HCT116 (cell line): ENCODE measurements at regions not wholly inside any gene's neighbourhood (a gene's known extent, or its start where the extent isn't known, plus 50 kb on each side); places are given as distances from the start of the nearest gene placed in this dataset.

Experiments
- ATAC-seq: fragments of 200-7000 bp; cut with Tn5 transposase; 2 replicates; pipeline ENCODE4 v1.9.1; 2020; ENCODE audit warnings: mild to moderate bottlenecking, moderate library complexity
- BruUV-seq: library from RNA; stranded (reverse); fragments of 400-500 nt; replicated peaks from 2 replicates; lab custom pipeline; 2021; lab: Mats Ljungman, UMichigan
- CTCF ChIA-PET: fragments of 300-600 bp; sonication (Branson Sonifier 250); formaldehyde crosslinking; loops from one replicate; lab custom pipeline; 2021; ENCODE audit warnings: antibody characterized with exemption; lab: Charles Lee
- POLR2A ChIA-PET: fragments of 300-600, 350-600 bp; sonication (Branson Sonifier 250); formaldehyde crosslinking; loops from one replicate; lab custom pipeline; 2021; ENCODE audit warnings: antibody characterized with exemption; lab: Charles Lee
- RAD21 ChIA-PET, 2 experiments: fragments of 300-600 bp; sonication (Branson Sonifier 250); formaldehyde crosslinking; loops; one replicate each; lab custom pipeline; 2023; ENCODE audit warnings: low total read pairs in 2 of 2; ENCODE audit not compliant: uncharacterized antibody in 2 of 2, unreplicated experiment in 2 of 2, low non-redundant PET in 1 of 2; lab: Charles Lee
- DNase-seq: peaks from one replicate; pipeline ENCODE4 v3.0.0-alpha.2; 2010; ENCODE audit warnings: low read depth, low spot score
- H2AFZ ChIP-seq: fragments of 200-600 bp; shearing (Covaris generic), sonication (generic); 2 replicates; pipeline ENCODE4 v1.6.1; 2017; ENCODE audit warnings: low read depth, mixed run types, mixed read lengths, antibody characterized with exemption, low read length; ENCODE audit not compliant: poor library complexity, severe bottlenecking
- H3K27ac ChIP-seq: 2 replicates; pipeline ENCODE4 v1.5.1; 2012; ENCODE audit warnings: low read depth, low read length
- H3K27me3 ChIP-seq: fragments of 200-600 bp; sonication (generic); 2 replicates; pipeline ENCODE4 v1.6.1; 2016; ENCODE audit warnings: mixed run types, low read length, mixed read lengths; ENCODE audit not compliant: insufficient read depth
- H3K36me3 ChIP-seq, 2 experiments: fragments of 200-500 bp in 1 of 2; fragments of 200-600 bp in 1 of 2; sonication (Bioruptor generic) in 1 of 2; sonication (generic) in 1 of 2; 2 replicates each; pipeline versions ENCODE4 v1.5.1 to v1.6.1; 2014 to 2016; ENCODE audit warnings: low read length in 2 of 2, inconsistent platforms in 1 of 2, mixed read lengths in 1 of 2, mixed run types in 1 of 2; ENCODE audit not compliant: insufficient read depth in 2 of 2, control insufficient read depth in 1 of 2
- H3K4me1 ChIP-seq, 2 experiments: fragments of 200-600 bp in 1 of 2; sonication (generic) in 1 of 2; 2 replicates each; pipeline versions ENCODE4 v1.5.1 to v1.6.1; 2012 to 2017; ENCODE audit warnings: low read length in 2 of 2, inconsistent platforms in 1 of 2, mild to moderate bottlenecking in 1 of 2, mixed read lengths in 1 of 2, mixed run types in 1 of 2, moderate library complexity in 1 of 2; ENCODE audit not compliant: insufficient read depth in 2 of 2, control insufficient read depth in 1 of 2
- H3K4me2 ChIP-seq: fragments of 200-600 bp; sonication (generic); 2 replicates; pipeline ENCODE4 v1.6.1; 2017; ENCODE audit warnings: mixed run types, low read length, mixed read lengths
- H3K4me3 ChIP-seq, 2 experiments: fragments of 200-600 bp in 1 of 2; sonication (generic) in 1 of 2; replicated peaks in 1 of 2; 2 replicates each; pipeline ENCODE4 v1.5.1; 2011 to 2016; ENCODE audit warnings: low read length in 2 of 2, control low read depth in 1 of 2, low read depth in 1 of 2, mild to moderate bottlenecking in 1 of 2, mixed read lengths in 1 of 2, mixed run types in 1 of 2
- H3K79me2 ChIP-seq: fragments of 200-600 bp; sonication (generic); 2 replicates; pipeline ENCODE4 v1.6.1; 2017; ENCODE audit warnings: mild to moderate bottlenecking, mixed run types, low read length, moderate library complexity, mixed read lengths; ENCODE audit not compliant: insufficient read depth
- H3K9ac ChIP-seq: fragments of 200-600 bp; sonication (generic); 2 replicates; pipeline ENCODE4 v1.6.1; 2016; ENCODE audit warnings: low read length, mixed read lengths
- H3K9me2 ChIP-seq: fragments of 200-600 bp; sonication (generic), shearing (Covaris generic); 2 replicates; pipeline ENCODE4 v1.6.1; 2017; ENCODE audit warnings: mixed run types, mild to moderate bottlenecking, moderate library complexity; ENCODE audit not compliant: insufficient read depth
- H3K9me3 ChIP-seq, 2 experiments: fragments of 200-500 bp in 1 of 2; fragments of 200-600 bp in 1 of 2; sonication (Bioruptor generic) in 1 of 2; sonication (generic) in 1 of 2; 2 replicates each; pipeline ENCODE4 v1.6.1; 2014 to 2017; ENCODE audit warnings: low read length in 2 of 2, mixed read lengths in 2 of 2, inconsistent platforms in 1 of 2, low read depth in 1 of 2, mild to moderate bottlenecking in 1 of 2, mixed run types in 1 of 2, moderate library complexity in 1 of 2; ENCODE audit not compliant: control insufficient read depth in 1 of 2, insufficient read depth in 1 of 2
- H4K20me1 ChIP-seq: fragments of 200-600 bp; sonication (generic), shearing (Covaris generic); 2 replicates; pipeline ENCODE4 v1.6.1; 2017; ENCODE audit warnings: mixed run types, mild to moderate bottlenecking, moderate library complexity; ENCODE audit not compliant: insufficient read depth
- CEBPB ChIP-seq: IDR thresholded peaks from 2 replicates; pipeline ENCODE4 v1.6.1; 2012; ENCODE audit warnings: low read depth
- ELF1 ChIP-seq: IDR thresholded peaks from 2 replicates; pipeline ENCODE4 v1.6.1; 2012; ENCODE audit warnings: low read depth, borderline replicate concordance
- EZH2phosphoT487 ChIP-seq: fragments of 200-600 bp; IDR thresholded peaks from 2 replicates; pipeline ENCODE4 v1.6.1; 2018; ENCODE audit warnings: antibody characterized with exemption, borderline replicate concordance
- FOSL1 ChIP-seq: IDR thresholded peaks from 2 replicates; pipeline ENCODE4 v1.6.1; 2012; ENCODE audit warnings: low read depth
- JUND ChIP-seq: IDR thresholded peaks from 2 replicates; pipeline ENCODE4 v1.6.1; 2012
- MAX ChIP-seq: IDR thresholded peaks from 2 replicates; pipeline ENCODE4 v1.6.1; 2012
- POLR2A ChIP-seq: IDR thresholded peaks from 2 replicates; pipeline ENCODE4 v1.7.0; 2011; ENCODE audit warnings: borderline replicate concordance; ENCODE audit not compliant: insufficient read depth, insufficient read length; ENCODE audit errors: extremely low read depth
- POLR2AphosphoS5 ChIP-seq: IDR thresholded peaks from 2 replicates; pipeline ENCODE4 v1.6.1; 2011; ENCODE audit warnings: mild to moderate bottlenecking, low read depth, low read length, moderate library complexity
- RAD21 ChIP-seq: IDR thresholded peaks from 2 replicates; pipeline ENCODE4 v1.6.1; 2012; ENCODE audit warnings: low read depth, mild to moderate bottlenecking
- SIN3A ChIP-seq: IDR thresholded peaks from 2 replicates; pipeline ENCODE4 v1.6.1; 2012; ENCODE audit warnings: low read depth
- SP1 ChIP-seq: IDR thresholded peaks from 2 replicates; pipeline ENCODE4 v1.6.1; 2012; ENCODE audit warnings: low read depth
- SRF ChIP-seq: IDR thresholded peaks from 2 replicates; pipeline ENCODE4 v1.6.1; 2012; ENCODE audit warnings: low read depth
- TCF7L2 ChIP-seq: IDR thresholded peaks from 2 replicates; pipeline ENCODE4 v1.7.0; 2011; ENCODE audit warnings: borderline replicate concordance, inconsistent platforms; ENCODE audit not compliant: insufficient read depth, insufficient read length; ENCODE audit errors: extremely low read depth
- YY1 ChIP-seq: IDR thresholded peaks from 2 replicates; pipeline ENCODE4 v1.6.1; 2011; ENCODE audit warnings: low read length, low read depth, moderate library complexity, mild to moderate bottlenecking; ENCODE audit not compliant: insufficient replicate concordance; ENCODE audit errors: extremely low read depth
- ZFX ChIP-seq: fragments of 450-650 bp; IDR thresholded peaks from 2 replicates; pipeline ENCODE4 v1.6.1; 2017
- ZNF274 ChIP-seq: fragments of 200-500 bp; sonication (Bioruptor generic); IDR thresholded peaks from 2 replicates; pipeline ENCODE4 v1.6.1; 2014; ENCODE audit warnings: mild to moderate bottlenecking, low read depth, low read length, inconsistent platforms
- intact Hi-C: fragments of 100-400 bp; cut with micrococcal nuclease; formaldehyde crosslinking; loops from 2 replicates; pipeline ENCODE4 v1.10.0; 2022
- TF ChIP-seq, protein P1 (sequence below): IDR thresholded peaks from 2 replicates; pipeline ENCODE4 v1.6.1; 2012; ENCODE audit warnings: low read depth
- TF ChIP-seq, protein P2 (sequence below), 3 experiments: fragments of 200-600 bp in 1 of 3; sonication (generic) in 1 of 3; IDR thresholded peaks in 2 of 3; conservative IDR thresholded peaks in 1 of 3; 2 replicates each; pipeline ENCODE4 v1.5.1; 2012 to 2017; ENCODE audit warnings: low read depth in 2 of 3, low read length in 2 of 3, antibody characterized with exemption in 1 of 3, borderline replicate concordance in 1 of 3, control low read depth in 1 of 3, mild to moderate bottlenecking in 1 of 3, mixed read lengths in 1 of 3, mixed run types in 1 of 3, moderate library complexity in 1 of 3; ENCODE audit not compliant: insufficient read depth in 1 of 3

- TF ChIP-seq ZNF274 (no peak), MAX (no peak), RAD21 (no peak), CEBPB (no peak)
- TF ChIP-seq, all 23 proteins: peak for 0
- RAD21 ChIA-PET: no interaction called here
- Histone ChIP-seq H3K9me3 (no peaks in the 10 kb centered on the region), H3K27me3 (no peaks in the 10 kb centered on the region), H3K4me3 (no peak overlapping the region), H4K20me1 (no peaks in the 10 kb centered on the region), H3K4me2 (no peak overlapping the region), H3K4me1 (no peaks in the 10 kb centered on the region), H3K9ac (no peak overlapping the region), H3K27ac (no peak overlapping the region), H3K9me2 (no peaks in the 10 kb centered on the region), H3K36me3 (no peaks in the 10 kb centered on the region), H3K79me2 (no peaks in the 10 kb centered on the region), H2AFZ (no peak overlapping the region)
- CTCF ChIA-PET: no interaction called here
- no TSS peak for BruUV-seq
- no peak for DNase-seq
- POLR2A ChIA-PET: no interaction called here
- no peak for ATAC-seq
- intact Hi-C loops: no loop called here
Measured at GRCh38 chr13:60727140-60727539, 330.1 kb downstream of the TDRD3 start.

DNA sequence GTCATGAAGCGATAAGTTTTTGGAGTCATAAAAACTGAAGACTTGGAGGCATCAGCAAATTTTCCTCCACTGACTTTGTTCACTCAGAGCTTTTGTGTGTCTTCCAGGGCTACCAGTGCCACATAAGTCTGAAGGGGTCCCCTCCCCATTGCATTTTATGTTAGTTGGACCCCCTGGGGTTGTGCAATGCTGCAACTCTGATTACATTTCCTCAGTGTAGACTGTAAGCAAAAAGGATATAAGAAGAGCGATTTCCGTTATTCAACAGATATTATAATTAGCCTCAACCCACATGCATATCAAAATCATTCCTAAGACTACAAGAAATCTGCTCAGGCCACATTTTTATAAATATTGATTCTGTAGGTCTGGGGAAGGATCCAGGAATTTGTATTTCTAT, 324.0 kb downstream of the TDRD3 start:
- ChIA-PET RAD21 (no interaction called here), CTCF (no interaction called here), POLR2A (no interaction called here)
- no TSS peak for BruUV-seq
- Histone ChIP-seq H3K27ac (no peak overlapping the region), H3K27me3 (no peaks in the 10 kb centered on the region), H3K36me3 (no peaks in the 10 kb centered on the region), H3K4me2 (no peak overlapping the region), H3K79me2 (no peaks in the 10 kb centered on the region), H3K9me3 (no peaks in the 10 kb centered on the region), H3K9me2 (no peaks in the 10 kb centered on the region), H3K9ac (no peak overlapping the region), H2AFZ (no peak overlapping the region), H3K4me1 (no peaks in the 10 kb centered on the region), H4K20me1 (no peaks in the 10 kb centered on the region), H3K4me3 (no peak overlapping the region)
- intact Hi-C loops: no loop called here
- no peak for ATAC-seq
- no peak for DNase-seq
- TF ChIP-seq, protein P1, sequence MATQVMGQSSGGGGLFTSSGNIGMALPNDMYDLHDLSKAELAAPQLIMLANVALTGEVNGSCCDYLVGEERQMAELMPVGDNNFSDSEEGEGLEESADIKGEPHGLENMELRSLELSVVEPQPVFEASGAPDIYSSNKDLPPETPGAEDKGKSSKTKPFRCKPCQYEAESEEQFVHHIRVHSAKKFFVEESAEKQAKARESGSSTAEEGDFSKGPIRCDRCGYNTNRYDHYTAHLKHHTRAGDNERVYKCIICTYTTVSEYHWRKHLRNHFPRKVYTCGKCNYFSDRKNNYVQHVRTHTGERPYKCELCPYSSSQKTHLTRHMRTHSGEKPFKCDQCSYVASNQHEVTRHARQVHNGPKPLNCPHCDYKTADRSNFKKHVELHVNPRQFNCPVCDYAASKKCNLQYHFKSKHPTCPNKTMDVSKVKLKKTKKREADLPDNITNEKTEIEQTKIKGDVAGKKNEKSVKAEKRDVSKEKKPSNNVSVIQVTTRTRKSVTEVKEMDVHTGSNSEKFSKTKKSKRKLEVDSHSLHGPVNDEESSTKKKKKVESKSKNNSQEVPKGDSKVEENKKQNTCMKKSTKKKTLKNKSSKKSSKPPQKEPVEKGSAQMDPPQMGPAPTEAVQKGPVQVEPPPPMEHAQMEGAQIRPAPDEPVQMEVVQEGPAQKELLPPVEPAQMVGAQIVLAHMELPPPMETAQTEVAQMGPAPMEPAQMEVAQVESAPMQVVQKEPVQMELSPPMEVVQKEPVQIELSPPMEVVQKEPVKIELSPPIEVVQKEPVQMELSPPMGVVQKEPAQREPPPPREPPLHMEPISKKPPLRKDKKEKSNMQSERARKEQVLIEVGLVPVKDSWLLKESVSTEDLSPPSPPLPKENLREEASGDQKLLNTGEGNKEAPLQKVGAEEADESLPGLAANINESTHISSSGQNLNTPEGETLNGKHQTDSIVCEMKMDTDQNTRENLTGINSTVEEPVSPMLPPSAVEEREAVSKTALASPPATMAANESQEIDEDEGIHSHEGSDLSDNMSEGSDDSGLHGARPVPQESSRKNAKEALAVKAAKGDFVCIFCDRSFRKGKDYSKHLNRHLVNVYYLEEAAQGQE: no peak
- TF ChIP-seq POLR2A (no peak), ZFX (no peak), FOSL1 (no peak), TCF7L2 (no peak), ELF1 (no peak), EZH2phosphoT487 (no peak), SIN3A (no peak), YY1 (no peak), JUND (no peak), ZNF274 (no peak), SRF (no peak), POLR2AphosphoS5 (no peak), SP1 (no peak), CEBPB (no peak)
- TF ChIP-seq, protein P2, sequence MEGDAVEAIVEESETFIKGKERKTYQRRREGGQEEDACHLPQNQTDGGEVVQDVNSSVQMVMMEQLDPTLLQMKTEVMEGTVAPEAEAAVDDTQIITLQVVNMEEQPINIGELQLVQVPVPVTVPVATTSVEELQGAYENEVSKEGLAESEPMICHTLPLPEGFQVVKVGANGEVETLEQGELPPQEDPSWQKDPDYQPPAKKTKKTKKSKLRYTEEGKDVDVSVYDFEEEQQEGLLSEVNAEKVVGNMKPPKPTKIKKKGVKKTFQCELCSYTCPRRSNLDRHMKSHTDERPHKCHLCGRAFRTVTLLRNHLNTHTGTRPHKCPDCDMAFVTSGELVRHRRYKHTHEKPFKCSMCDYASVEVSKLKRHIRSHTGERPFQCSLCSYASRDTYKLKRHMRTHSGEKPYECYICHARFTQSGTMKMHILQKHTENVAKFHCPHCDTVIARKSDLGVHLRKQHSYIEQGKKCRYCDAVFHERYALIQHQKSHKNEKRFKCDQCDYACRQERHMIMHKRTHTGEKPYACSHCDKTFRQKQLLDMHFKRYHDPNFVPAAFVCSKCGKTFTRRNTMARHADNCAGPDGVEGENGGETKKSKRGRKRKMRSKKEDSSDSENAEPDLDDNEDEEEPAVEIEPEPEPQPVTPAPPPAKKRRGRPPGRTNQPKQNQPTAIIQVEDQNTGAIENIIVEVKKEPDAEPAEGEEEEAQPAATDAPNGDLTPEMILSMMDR (IDR thresholded peaks at IDR 0.05 in 2 of 3, conservative IDR thresholded peaks at IDR 0.05 in 1 of 3; ENCODE audit: borderline replicate concordance in 1 of 3, insufficient read depth in 1 of 3, low read depth in 2 of 3, low read length in 2 of 3): no peak
